Transverse colon (tissue), 4 donors: ENCODE measurements at regions not wholly inside any gene's neighbourhood (a gene's known extent, or its start where the extent isn't known, plus 50 kb on each side); places are given as distances from the start of the nearest gene placed in this dataset.

Experiments used
- DNase-seq: peaks from one replicate; pipeline ENCODE4 v3.0.0-alpha.2; 2019
- H3K27ac ChIP-seq, 4 donors: fragments of 200-600 bp; sonication (generic); 2 replicates each; pipeline ENCODE4 v1.5.1; 2016 to 2018; ENCODE audit warnings: inconsistent platforms in 4 of 4
- H3K27me3 ChIP-seq: fragments of 200-600 bp; sonication (generic); 2 replicates; pipeline ENCODE4 v1.5.1; 2017; ENCODE audit warnings: inconsistent platforms
- H3K36me3 ChIP-seq, 4 donors: fragments of 200-600 bp; sonication (generic); 2 replicates each; pipeline ENCODE4 v1.5.1; 2017 to 2019; ENCODE audit warnings: inconsistent platforms in 4 of 4
- H3K4me1 ChIP-seq, 4 donors: fragments of 200-600 bp; sonication (generic); 2 replicates each; pipeline ENCODE4 v1.5.1; 2017 to 2020; ENCODE audit warnings: inconsistent platforms in 4 of 4
- H3K4me3 ChIP-seq, 4 donors: fragments of 200-600 bp; sonication (generic); 1 replicate in 1 of 4; 2 replicates in 3 of 4; pipeline versions ENCODE4 v1.5.1 to v1.6.1; 2017 to 2019; ENCODE audit warnings: inconsistent platforms in 4 of 4
- H3K9me3 ChIP-seq, 2 donors: fragments of 200-600 bp; sonication (generic); 2 replicates each; pipeline ENCODE4 v1.5.1; 2017 to 2019; ENCODE audit warnings: inconsistent platforms in 2 of 2
- CTCF ChIP-seq, 5 experiments: fragments of 200-600 bp in 3 of 5; fragments of 450-650 bp in 2 of 5; sonication (generic) in 3 of 5; IDR thresholded peaks; 1 replicate in 2 of 5; 2 replicates in 3 of 5; pipeline ENCODE4 v1.5.1; 2016 to 2017; ENCODE audit warnings: antibody characterized with exemption in 5 of 5, inconsistent platforms in 3 of 5, mild to moderate bottlenecking in 2 of 5, moderate library complexity in 1 of 5
- EP300 ChIP-seq: sonication (generic); formaldehyde crosslinking; IDR thresholded peaks from one replicate; pipeline ENCODE4 v1.6.1; 2017; ENCODE audit warnings: antibody characterized with exemption, low read depth
- POLR2A ChIP-seq: fragments of 450-650 bp; IDR thresholded peaks from one replicate; pipeline ENCODE4 v1.6.1; 2016; ENCODE audit warnings: antibody characterized with exemption, mild to moderate bottlenecking, moderate library complexity
- POLR2AphosphoS5 ChIP-seq, 3 donors: sonication (generic); formaldehyde crosslinking; IDR thresholded peaks; one replicate each; pipeline ENCODE4 v1.6.1; 2016; ENCODE audit warnings: antibody characterized with exemption in 3 of 3
- WGBS, 2 donors: methylation state at CpG; one replicate each; pipeline ENCODE4 v1.1.5; 2018; ENCODE audit warnings: low coverage in 1 of 2; 5-methylcytosine and 5-hydroxymethylcytosine counted together
- in situ Hi-C, 4 donors: fragments of 200-750 bp; cut with MboI; loops; one replicate each; pipeline versions ENCODE4 v1.15.0 to v1.15.1; 2017; ENCODE audit warnings: low sequenced_read_pairs in 3 of 4, low pct_ligation_motif_present in 1 of 4, low pct_unique_long_range_greater_than_20kb in 1 of 4
- intact Hi-C: fragments of 100-400 bp; cut with DNase I; formaldehyde crosslinking; loops from one replicate; pipeline ENCODE4 v1.15.1; 2023; ENCODE audit warnings: low total_unique reads

- H3K4me1 ChIP-seq = no peaks in the 10 kb centered on the region
- DNase-seq = no peak
- no peaks in the 10 kb centered on the region for H3K9me3 ChIP-seq
- no peak overlapping the region for H3K27ac ChIP-seq
- TF ChIP-seq POLR2AphosphoS5 (IDR thresholded peaks at IDR 0.05) (no peak), POLR2A (no peak), CTCF (IDR thresholded peaks at IDR 0.05) (no peak), EP300 (no peak)
- no peaks in the 10 kb centered on the region for H3K36me3 ChIP-seq
- in situ Hi-C loops (no loop called here), intact Hi-C loops (no loop called here)
- H3K27me3 ChIP-seq = no peaks in the 10 kb centered on the region
- H3K4me3 ChIP-seq = no peak overlapping the region
Measured at GRCh38 chr10:90480466-90480865, 377.4 kb downstream of the HTR7 start.

- H3K27ac ChIP-seq = no peak overlapping the region
- no peaks in the 10 kb centered on the region for H3K36me3 ChIP-seq
- DNase-seq = no peak
- no peak overlapping the region for H3K4me3 ChIP-seq
- TF ChIP-seq CTCF (IDR thresholded peaks at IDR 0.05) = no peak
- TF ChIP-seq POLR2AphosphoS5 (IDR thresholded peaks at IDR 0.05) = no peak
- TF ChIP-seq POLR2A = no peak
- no peak for TF ChIP-seq EP300
- in situ Hi-C loops (no loop called here), intact Hi-C loops (no loop called here)
- H3K9me3 ChIP-seq = no peaks in the 10 kb centered on the region
- no peaks in the 10 kb centered on the region for H3K4me1 ChIP-seq
- WGBS, 2 donors = 75 to 78% methylated on average over 4 of the region's 4 CpGs
- no peaks in the 10 kb centered on the region for H3K27me3 ChIP-seq
Measured at GRCh38 chr10:90481326-90481923, 376.4 kb downstream of the HTR7 start.

- in situ Hi-C loops = no loop called here
- no peak for DNase-seq
Measured at GRCh38 chr10:90484518-90484917, 373.3 kb downstream of the HTR7 start.

GRCh38 chr10:90494183-90494582, 363.7 kb downstream of the HTR7 start:
- no peak for TF ChIP-seq CTCF (IDR thresholded peaks at IDR 0.05)
- no peak for TF ChIP-seq EP300
- TF ChIP-seq POLR2A = no peak
- TF ChIP-seq POLR2AphosphoS5 (IDR thresholded peaks at IDR 0.05) = no peak
- DNase-seq = no peak
- no peaks in the 10 kb centered on the region for H3K4me1 ChIP-seq
- in situ Hi-C loops (no loop called here), intact Hi-C loops (no loop called here)
- H3K9me3 ChIP-seq = peaks cover 6 to 23% of the 10 kb centered on the region in 2 donors
- no peaks in the 10 kb centered on the region for H3K36me3 ChIP-seq
- no peak overlapping the region for H3K4me3 ChIP-seq
- 56 to 67% methylated on average over 2 of the region's 2 CpGs for WGBS, 2 donors
- no peaks in the 10 kb centered on the region for H3K27me3 ChIP-seq
- no peak overlapping the region for H3K27ac ChIP-seq

More at GRCh38 chr10:90484518-90484917, 373.3 kb downstream of the HTR7 start:
- H3K4me1 ChIP-seq = no peaks in the 10 kb centered on the region
- H3K36me3 ChIP-seq = no peaks in the 10 kb centered on the region
- H3K27ac ChIP-seq = no peak overlapping the region
- intact Hi-C loops = no loop called here
- TF ChIP-seq POLR2A = no peak
- TF ChIP-seq POLR2AphosphoS5 (IDR thresholded peaks at IDR 0.05) = no peak
- TF ChIP-seq EP300 = no peak
- no peak for TF ChIP-seq CTCF (IDR thresholded peaks at IDR 0.05)
- H3K4me3 ChIP-seq = no peak overlapping the region
- no peaks in the 10 kb centered on the region for H3K27me3 ChIP-seq
- WGBS, 2 donors = 79 to 83% methylated on average over 2 to 3 of the region's 3 CpGs
- H3K9me3 ChIP-seq = no peaks in the 10 kb centered on the region
